ENCODE measurements at regions not wholly inside any gene's neighbourhood (a gene's known extent, or its start where the extent isn't known, plus 50 kb on each side); places are given as distances from the start of the nearest gene placed in this dataset.

DNA sequence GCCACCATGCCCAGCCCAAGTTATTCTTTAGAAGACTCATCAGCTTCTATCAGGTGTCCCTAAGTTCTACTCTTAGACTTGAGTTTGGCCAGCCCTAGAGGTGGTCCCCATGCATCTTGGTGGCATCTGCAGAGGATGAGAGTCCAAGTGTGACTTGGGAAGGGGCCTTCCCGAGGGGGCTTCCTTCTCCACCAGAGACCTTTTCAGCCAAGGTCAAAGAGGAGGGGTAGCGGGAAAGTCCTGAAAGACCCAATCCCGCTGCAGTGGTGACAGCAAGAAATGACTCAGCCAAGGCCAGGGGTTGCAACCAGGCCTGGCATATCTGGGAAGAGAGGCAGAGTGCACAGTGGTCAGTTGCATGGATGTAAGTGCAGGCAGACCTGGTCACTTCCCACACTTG is 61.7 kb upstream of the MGMT start:
- TF ChIP-seq POLR2AphosphoS5 (IDR thresholded peaks at IDR 0.05) (no peak), POLR2A (IDR thresholded peaks at IDR 0.05) (no peak)
- TF ChIP-seq, protein P1, sequence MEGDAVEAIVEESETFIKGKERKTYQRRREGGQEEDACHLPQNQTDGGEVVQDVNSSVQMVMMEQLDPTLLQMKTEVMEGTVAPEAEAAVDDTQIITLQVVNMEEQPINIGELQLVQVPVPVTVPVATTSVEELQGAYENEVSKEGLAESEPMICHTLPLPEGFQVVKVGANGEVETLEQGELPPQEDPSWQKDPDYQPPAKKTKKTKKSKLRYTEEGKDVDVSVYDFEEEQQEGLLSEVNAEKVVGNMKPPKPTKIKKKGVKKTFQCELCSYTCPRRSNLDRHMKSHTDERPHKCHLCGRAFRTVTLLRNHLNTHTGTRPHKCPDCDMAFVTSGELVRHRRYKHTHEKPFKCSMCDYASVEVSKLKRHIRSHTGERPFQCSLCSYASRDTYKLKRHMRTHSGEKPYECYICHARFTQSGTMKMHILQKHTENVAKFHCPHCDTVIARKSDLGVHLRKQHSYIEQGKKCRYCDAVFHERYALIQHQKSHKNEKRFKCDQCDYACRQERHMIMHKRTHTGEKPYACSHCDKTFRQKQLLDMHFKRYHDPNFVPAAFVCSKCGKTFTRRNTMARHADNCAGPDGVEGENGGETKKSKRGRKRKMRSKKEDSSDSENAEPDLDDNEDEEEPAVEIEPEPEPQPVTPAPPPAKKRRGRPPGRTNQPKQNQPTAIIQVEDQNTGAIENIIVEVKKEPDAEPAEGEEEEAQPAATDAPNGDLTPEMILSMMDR (IDR thresholded peaks at IDR 0.05) = no peak

Data from sigmoid colon (tissue), 4 donors.